ENCODE measurements at regions not wholly inside any gene's neighbourhood (a gene's known extent, or its start where the extent isn't known, plus 50 kb on each side); places are given as distances from the start of the nearest gene placed in this dataset.
"Not testable (repeated sequence)": the region's sequence is repeated elsewhere in the genome, so short reads cannot be mapped to it uniquely, and the experiment has no call there.

DNA sequence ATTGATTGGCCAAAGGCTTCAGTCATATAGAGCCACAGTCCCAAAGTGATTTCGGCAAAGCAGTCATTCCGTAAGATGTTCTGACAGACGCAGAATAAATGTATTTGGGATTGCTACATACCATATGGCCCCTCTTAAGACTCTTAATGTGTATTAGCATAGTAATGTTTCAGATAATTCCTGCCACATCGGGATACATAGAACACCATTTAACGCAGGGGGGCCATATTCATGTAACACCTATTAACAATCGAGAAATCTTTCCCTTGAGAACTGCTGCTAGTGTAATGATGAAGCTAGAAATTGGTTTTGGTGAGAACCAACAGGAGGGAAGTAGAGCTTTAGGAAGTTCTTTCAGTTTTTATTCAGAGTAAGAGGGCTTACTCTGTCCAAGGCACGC is 390.9 kb upstream of the SASH1 start:
- no peak for DNase-seq (ENCODE audit: low spot score)
- no peak for ATAC-seq

DNA sequence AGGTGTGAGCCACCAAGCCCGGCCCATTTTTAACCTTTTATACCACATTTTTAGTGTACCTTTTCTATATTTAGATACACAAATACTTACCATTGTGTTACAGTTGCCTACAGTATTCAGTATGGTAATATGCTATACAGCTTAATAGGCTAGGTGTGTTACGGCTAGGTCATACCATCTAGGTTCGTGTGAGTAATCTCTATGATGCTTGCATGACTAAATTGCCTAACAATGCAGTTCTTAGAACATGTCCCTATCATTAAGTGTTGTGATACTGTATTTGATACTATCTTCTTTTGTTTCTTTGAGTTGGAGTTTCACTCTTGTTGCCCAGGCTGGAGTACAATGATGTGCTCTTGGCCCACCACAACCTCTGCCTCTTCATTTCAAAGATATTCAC is 387.7 kb upstream of the SASH1 start:
- ATAC-seq (no peak), DNase-seq (ENCODE audit: low spot score) (no peak)

DNA sequence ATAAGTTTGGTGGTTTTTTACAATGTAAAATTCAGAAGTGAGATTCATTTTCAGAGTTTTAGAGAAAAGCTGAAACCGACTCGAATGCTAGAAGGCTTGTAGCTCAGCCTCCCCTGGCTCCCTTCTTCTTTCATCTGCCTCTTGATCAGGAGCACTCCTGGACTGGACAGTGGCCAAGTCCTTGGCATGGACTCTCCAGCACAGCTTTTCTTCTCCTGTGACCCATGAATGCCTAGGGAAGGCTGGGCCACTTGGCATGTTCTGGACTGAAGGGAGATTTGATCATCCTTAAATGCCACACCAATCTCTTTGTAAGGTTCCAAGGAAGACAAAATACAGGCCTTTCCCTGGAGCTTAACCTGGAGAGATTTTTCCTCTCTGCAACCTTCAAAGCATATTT is 384.0 kb upstream of the SASH1 start:
- ATAC-seq (no peak), DNase-seq (ENCODE audit: low spot score) (no peak)

DNA sequence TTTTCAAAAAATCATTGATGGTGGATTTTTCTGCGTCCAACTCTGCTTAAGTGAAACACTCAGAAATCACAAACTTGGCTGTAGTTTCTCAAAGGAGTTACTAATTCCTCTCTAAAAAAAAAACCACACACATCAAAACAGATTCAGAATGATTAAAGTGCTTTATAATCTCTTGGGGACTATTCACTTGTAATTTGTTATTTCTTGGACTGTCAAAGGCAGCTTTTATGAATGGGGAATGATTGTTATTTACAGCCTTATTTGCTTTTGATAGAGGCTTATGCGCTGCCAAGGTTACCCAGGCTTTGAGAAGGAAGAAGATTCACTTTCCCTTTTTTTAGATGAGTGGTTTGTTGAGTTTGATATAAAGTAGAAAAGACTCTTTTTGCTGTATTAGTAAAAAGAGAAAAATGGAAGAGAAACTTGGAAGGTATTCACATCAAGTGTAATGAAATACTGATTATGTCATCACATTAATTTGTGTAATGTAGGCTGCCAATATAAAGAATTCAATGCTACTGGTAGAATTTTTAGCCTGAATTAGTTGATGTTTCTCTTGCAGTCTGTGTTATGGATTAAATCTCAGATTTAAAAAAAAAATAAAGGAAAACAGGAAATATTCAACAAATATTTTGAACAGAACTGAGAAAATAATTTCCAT is 381.0 kb upstream of the SASH1 start:
- ATAC-seq (no peak), DNase-seq (ENCODE audit: low spot score) (no peak)

DNA sequence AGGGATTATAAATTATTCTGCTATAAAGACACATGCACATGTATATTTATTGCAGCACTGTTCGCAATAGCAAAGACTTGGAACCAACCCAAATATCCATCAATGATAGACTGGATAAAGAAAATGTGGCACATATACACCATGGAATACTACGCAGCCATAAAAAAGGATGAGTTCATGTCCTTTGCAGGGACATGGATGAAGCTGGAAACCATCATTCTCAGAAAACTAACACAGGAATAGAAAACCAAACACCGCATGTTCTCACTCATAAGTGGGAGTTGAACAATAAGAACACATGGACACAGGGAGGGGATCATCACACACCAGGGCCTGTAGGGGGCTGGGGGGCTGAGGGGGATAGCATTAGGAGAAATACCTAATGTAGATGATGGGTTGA is 377.2 kb upstream of the SASH1 start:
- ATAC-seq = not testable (repeated sequence)

DNA sequence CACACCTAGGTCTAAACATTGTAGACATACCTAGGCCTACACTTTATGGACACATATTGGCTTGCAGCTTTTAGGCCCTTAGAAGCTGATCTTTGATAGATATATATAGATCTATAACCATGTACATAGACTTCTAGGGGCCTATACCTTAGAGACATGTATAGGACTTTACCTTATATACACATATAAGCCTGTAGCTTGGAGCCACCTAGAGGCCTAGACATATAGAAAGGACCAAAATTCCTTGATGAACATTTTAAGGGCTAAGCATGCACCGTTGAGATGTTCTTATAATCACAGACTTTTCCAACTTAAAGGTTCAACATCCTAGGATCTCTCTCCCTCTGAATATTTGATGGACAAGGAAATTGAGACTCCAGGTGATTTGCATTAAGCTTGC is 371.7 kb upstream of the SASH1 start:
- ATAC-seq (no peak), DNase-seq (ENCODE audit: low spot score) (no peak)

More for the DNA sequence above, 377.2 kb upstream of the SASH1 start:
- DNase-seq (ENCODE audit: low spot score) = not testable (repeated sequence)

DNA sequence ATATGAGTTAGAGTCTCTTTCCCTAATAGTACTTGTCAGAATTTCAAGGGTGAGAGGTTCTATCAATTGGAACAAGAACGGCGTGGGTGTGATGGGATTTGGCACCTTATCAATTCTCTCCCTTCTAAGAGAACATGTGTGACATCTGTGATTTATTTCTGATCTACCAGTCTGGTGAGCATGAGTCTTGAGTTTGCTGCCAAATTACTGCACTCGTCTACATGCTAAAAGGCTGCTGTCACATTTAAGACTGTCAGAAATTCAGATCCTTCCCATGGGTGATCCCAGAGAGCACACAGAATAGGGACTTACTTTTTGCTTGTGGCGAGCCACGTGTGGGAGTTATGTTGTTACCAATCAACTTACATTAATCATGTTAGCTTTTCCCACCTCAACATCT is 370.2 kb upstream of the SASH1 start:
- ATAC-seq (no peak), DNase-seq (ENCODE audit: low spot score) (no peak)

DNA sequence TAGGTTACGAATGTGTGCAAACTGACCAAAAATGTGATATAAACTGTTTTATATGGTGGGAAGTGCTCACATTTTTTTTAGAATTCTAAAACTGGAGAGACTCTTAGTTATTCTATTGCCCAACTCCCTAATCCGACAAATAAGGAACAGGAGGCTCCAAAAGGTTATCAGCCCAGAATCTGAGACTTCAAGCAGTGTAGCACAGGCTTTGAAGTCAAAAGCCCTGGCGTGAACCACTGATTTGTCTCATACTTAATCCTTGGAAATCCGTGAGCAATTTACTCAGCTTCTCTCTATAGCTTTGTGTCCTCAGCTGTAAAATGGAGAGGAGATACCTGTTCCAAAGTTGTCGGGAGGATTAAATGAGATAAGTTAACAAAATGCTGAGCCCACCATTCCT is 368.8 kb upstream of the SASH1 start:
- ATAC-seq = no peak
- no peak for DNase-seq (ENCODE audit: low spot score)

DNA sequence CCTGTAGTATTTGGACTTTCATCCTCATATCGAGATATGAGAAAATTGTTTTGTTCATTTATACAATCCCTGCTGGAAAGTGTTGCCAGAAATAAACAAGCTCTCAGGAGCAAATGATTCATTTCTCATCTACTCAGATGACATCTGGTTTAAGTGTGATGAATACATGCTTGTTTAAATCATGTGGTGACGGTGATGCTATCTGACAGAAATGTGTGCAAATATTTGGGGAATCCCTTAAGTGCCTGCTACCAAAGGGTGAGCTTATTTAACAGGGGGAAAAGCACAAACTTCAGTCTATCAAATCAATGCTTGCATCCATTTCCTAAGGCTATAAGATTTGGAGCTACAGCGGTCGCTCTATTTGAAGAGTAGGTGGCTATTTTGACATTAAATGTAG is 368.3 kb upstream of the SASH1 start:
- DNase-seq (ENCODE audit: low spot score) (no peak), ATAC-seq (no peak)

DNA sequence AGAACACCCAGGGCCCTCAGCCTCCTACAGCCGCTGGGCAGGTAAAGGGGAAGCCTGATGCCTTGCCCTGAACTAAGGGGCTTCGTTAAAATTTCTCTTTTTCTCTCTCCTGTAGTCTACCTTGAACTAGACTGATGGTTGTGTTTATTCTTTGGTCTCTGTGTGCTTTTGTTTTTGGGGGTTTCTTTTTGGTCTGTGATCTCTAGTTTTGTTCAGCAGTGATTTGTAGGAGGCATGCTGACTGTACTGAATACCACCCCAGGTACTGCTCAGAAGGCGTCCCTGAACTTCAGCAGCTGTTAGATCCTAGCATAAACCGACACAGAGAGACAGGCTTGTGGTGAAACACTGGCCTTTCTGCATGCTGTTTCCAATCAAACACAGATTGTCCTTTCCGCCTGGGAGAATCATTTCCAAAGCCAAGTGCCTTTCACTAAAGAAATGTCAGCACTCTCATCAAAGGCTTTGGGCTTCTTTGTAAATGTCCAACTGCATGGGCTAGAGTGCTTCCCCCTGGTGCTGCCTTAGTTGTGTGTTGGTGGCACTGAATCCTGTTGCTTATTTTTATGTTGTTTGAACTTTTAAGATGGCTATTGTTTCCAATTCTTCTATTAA is 364.7 kb upstream of the SASH1 start:
- ATAC-seq (no peak), DNase-seq (ENCODE audit: low spot score) (no peak)

DNA sequence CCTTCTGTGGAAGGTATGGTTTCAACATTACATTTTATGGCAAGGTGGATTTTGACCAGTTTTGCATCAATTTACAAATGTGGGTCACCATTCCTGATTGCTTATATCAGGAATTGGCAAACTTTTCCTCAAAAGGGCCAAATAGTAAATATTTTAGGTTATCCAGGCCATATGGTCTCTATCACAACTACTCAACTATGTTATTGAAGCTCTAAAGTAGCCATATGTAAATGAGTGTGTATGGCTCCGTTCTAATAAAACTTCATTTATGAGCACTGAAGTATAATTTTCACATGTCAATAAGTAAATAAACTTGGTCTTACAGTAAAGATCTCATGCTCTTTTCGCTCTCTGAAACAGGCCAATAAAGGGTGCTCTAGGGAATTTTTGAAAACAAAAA is 362.7 kb upstream of the SASH1 start:
- DNase-seq (ENCODE audit: low spot score) (no peak), ATAC-seq (no peak)

DNA sequence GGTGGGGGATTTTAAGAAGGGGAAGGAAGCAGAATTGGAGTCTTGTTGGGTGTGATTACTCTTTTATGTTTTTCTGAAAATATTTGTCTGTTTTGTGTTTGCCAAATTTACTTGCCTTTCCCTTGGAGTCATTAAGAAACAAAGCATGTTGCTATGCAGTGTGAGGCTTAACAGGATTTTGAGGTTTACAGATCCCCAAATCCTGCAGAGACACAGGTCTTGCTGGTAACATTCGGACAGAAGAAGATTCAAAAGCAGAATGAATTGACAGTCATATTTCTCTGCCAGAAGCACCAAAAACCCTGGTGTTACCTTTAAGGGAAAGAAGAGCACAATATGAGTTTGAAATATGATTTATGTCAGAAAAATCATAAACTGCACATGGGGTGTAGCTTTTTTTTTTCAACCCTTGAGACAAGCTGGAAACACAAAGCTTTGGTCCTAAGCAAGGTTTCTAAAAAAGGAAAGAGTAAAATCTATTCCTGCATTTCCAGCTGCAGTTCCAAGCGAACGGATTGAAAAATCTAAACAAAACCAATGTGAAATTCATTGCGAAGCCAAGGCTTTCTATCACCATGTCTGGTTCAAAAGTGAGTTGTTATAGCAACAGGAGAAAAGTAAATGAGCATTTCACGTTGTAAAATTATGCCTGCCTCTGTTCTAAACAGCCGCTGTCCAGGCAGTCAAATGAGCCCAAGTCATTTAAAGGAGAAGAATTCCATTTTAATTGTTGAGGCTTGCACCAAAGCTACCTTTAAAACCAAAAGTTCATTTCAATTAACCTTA is 358.9 kb upstream of the SASH1 start:
- DNase-seq (ENCODE audit: low spot score) = no peak

DNA sequence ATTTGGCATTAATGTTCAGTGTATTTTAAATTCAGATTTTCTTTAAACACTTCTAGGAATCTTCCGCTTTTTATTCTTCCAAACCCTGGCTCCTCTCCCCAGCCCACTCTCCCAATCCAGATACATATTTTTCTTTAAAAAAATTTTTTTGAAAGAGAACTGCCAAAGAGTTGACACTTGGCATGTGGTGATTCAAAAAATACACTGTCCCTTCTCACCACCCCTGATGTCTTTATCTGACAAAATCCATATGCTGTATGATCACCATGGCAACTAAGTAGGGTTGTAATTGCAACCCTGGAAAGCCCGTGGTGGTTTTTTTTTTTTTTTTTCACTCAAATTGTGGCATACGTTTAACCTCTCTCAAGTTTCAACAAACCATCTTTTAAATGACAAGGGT is 355.8 kb upstream of the SASH1 start:
- DNase-seq (ENCODE audit: low spot score) (no peak), ATAC-seq (no peak)

More for the DNA sequence above, 358.9 kb upstream of the SASH1 start:
- no peak for ATAC-seq

DNA sequence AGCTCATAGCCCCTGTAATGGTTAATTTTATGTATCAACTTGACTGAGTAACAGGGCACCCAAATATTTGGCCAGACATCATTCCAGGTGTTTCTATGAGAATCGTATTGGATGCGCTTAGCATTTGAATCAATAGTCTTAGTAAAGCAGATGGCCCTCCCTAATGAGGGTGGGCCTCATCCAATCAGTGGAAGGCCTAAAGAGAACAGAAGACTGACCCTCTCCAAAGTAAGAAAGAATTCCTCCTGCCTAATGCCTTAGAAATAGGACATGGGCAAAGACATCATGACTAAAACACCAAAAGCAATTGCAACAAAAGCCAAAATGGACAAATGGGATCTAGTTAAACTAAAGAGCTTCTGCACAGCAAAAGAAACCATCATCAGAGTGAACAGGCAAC is 352.5 kb upstream of the SASH1 start:
- DNase-seq (ENCODE audit: low spot score) (no peak), ATAC-seq (no peak)

DNA sequence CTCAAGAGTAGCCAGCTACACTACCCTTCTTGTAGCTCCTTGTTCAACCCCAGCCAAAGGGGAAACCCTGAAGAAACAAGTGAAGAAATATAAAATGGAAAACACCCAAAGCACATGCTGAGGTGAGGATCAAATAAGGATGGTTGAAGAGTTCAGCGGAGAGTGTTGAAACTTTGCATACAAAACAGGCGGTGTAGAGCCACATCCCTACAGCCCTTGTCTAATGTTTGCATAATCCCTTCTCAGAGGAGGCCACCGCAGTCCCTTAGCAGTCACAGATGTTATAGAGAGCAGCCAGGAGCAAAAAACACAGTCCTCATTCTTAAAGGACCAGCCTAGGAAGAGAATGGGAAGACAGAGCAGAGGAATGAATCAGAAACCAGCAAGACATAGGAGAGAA is 350.7 kb upstream of the SASH1 start:
- ATAC-seq (no peak), DNase-seq (ENCODE audit: low spot score) (no peak)

DNA sequence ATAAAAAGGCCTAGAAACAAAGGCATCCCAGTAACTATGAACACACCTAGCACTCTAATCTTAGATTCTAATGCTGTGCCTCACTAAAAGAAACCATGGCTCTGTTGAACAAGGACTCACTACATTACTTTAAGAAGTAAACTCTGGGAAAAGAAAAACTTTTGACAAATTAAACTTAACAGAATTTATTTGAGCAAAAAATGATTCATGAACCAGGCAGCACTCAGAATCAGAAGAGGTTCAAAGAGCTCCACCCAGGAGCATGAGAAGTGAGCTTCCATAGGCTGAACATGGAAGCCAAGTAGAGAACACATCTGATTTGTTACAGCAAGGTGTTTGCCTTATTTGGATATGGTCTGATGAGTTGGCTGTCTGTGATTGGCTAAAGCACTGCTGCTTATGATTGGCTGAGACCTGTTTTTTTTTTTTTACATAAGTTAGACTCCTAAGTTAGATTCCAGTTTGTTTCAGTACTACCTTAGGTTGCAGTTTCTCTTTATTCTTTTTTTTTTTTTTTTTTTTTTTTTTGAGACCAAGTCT is 343.6 kb upstream of the SASH1 start:
- DNase-seq (ENCODE audit: low spot score) (no peak), ATAC-seq (no peak)

DNA sequence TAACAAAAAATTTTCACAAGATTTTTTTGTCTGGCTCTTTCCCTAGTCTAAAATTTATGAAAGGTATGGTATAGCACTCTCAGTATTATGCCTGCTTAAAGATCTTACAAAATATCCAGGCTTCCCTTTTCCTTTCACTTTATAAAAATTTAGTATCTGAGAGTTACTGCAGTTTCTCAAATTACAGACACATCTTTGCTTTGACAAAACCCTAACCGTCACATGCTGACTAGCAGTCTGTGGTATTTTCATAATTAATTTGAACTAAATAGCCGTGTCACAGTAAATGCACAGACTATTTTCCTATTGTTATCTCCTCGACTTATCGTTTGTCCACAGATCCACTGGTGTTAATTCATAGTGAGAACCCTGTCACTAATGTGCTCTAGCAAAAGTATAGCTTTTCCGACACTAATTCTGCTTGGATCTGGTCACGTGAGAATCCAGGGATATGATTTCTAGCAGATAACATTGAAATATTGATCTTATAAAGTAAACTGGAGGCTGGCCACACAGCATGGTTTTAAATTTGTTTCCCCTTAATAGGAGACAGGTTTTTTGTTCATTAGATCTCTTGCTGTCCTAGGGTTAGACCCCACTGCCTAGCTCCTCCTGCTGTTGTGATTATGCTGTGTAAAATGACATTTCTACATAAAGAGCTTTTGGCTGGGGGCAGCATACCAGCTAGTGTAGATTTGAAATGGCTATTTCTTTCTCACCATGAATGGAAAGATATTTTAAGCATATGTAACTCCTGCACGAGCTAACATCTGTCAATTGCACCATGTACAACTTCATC is 340.6 kb upstream of the SASH1 start:
- no peak for ATAC-seq
- no peak for DNase-seq (ENCODE audit: low spot score)

DNA sequence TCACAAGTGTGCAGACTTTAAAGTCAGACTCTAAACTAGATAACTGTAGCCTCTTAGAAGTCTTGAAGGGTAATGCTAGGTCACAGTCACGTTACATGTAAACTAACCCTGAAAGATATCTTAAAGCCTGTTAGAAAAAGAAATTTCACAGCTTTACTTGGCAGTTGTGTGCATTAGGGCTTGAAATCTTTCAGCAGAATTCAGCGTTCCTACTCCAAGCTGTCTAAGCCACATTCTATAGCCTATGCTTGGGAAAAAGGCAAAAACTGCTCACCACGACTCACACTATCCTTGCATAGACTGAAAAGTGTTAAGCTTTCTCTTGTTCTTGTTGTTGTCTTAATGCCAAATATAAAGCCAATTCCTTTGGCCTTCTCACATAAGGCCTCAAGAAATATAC is 338.0 kb upstream of the SASH1 start:
- DNase-seq (ENCODE audit: low spot score) (no peak), ATAC-seq (no peak)

DNA sequence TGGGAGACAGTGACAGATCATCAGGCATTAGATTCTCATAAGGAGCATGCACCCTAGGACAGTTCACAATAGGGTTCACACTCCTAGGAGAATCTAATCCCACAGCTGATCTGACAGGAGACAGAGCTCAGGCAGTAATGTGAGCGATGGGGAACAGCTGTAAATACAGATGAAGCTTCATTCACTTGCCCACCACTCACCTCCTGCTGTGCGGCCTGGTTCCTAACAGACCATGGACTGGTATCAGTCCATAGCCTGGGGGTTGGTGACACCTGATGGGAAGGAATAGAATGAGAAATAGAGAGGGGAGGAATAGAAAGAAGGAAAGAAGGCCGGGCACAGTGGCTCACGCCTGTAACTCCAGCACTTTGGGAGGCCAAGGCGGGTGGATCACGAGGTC is 336.8 kb upstream of the SASH1 start:
- no peak for ATAC-seq
- no peak for DNase-seq (ENCODE audit: low spot score)

DNA sequence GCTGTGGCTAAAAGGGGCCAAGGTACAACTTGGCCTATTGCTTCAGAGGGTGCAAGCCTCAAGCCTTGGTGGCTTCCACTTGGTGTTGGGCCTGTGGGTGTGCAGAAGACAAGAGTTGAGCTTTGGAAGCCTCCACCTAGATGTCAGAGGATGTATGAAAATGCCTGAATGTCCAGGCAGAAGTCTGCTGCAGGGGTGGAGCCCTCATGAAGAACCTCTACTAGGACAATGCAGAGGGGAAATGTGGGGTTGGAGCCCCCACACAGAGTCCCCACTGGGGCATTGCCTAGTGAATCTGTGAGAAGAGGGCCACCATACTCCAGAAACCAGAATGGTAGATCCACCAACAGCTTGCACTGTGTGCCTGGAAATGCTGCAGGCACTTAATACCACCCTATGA is 332.1 kb upstream of the SASH1 start:
- DNase-seq (ENCODE audit: low spot score) = not testable (repeated sequence)

DNA sequence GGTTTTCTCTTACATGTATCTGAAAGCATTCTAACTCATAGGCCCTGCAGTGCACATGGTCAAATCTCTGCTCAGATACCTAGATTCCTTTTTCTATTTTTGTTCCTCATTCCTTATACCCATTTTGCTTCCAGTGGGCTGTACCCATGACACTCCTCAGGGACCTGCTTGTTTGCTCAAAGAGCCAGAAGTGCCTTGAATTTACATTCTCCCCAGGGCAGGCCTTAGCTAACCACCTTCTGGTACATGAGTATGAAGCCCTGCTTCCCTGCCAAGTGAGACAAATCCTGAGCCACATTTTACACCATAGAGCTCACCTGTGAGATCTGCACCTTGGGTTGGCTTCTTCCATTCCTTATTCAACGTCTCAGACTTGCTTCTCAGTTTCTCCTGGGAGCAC is 326.6 kb upstream of the SASH1 start:
- no peak for DNase-seq (ENCODE audit: low spot score)
- no peak for ATAC-seq

More for the DNA sequence above, 332.1 kb upstream of the SASH1 start:
- ATAC-seq = not testable (repeated sequence)
